Loucy (cell line): ENCODE measurements at regions not wholly inside any gene's neighbourhood (a gene's known extent, or its start where the extent isn't known, plus 50 kb on each side); places are given as distances from the start of the nearest gene placed in this dataset.

Experiments
- H2AFZ ChIP-seq: fragments of 200-600 bp; sonication (generic); 2 replicates; pipeline ENCODE4 v1.6.0; 2016; ENCODE audit warnings: antibody characterized with exemption, mild to moderate bottlenecking, low read length, moderate library complexity
- H3F3A ChIP-seq: fragments of 200-600 bp; 2 replicates; pipeline ENCODE4 v1.6.0; 2016; ENCODE audit warnings: antibody characterized with exemption, low read depth, mild to moderate bottlenecking
- H3K27me3 ChIP-seq: fragments of 200-600 bp; sonication (generic); 2 replicates; pipeline ENCODE4 v1.6.1; 2014; ENCODE audit warnings: low read length, mild to moderate bottlenecking; ENCODE audit not compliant: insufficient read depth, poor library complexity, severe bottlenecking
- H3K36me3 ChIP-seq: fragments of 200-600 bp; sonication (generic); 2 replicates; pipeline ENCODE4 v1.6.1; 2016; ENCODE audit warnings: low read length; ENCODE audit not compliant: insufficient read depth
- H3K4me1 ChIP-seq: fragments of 200-600 bp; sonication (generic); 2 replicates; pipeline ENCODE4 v1.5.1; 2014; ENCODE audit warnings: low read length, mild to moderate bottlenecking; ENCODE audit not compliant: insufficient read depth, poor library complexity, severe bottlenecking
- H3K4me2 ChIP-seq: fragments of 200-600 bp; sonication (generic); 2 replicates; pipeline ENCODE4 v1.6.0; 2014; ENCODE audit warnings: antibody characterized with exemption, low read length, low read depth, mild to moderate bottlenecking; ENCODE audit not compliant: poor library complexity, severe bottlenecking
- H3K4me3 ChIP-seq: fragments of 200-600 bp; sonication (generic); 2 replicates; pipeline ENCODE4 v1.5.1; 2014; ENCODE audit warnings: low read length, mild to moderate bottlenecking, mixed read lengths; ENCODE audit not compliant: poor library complexity, severe bottlenecking
- H3K79me2 ChIP-seq: fragments of 200-600 bp; sonication (generic); 2 replicates; pipeline ENCODE4 v1.6.1; 2014; ENCODE audit warnings: low read length; ENCODE audit not compliant: insufficient read depth
- H3K9ac ChIP-seq: fragments of 200-600 bp; sonication (generic); 2 replicates; pipeline ENCODE4 v1.6.0; 2014; ENCODE audit warnings: mild to moderate bottlenecking, low read depth, low read length, moderate library complexity; ENCODE audit not compliant: poor library complexity, severe bottlenecking
- H3K9me2 ChIP-seq: fragments of 200-600 bp; sonication (generic); replicated peaks from 2 replicates; pipeline ENCODE4 v1.6.1; 2016; ENCODE audit warnings: low read depth, low read length, mixed read lengths
- H3K9me3 ChIP-seq: fragments of 200-600 bp; sonication (generic); 2 replicates; pipeline ENCODE4 v1.6.1; 2014; ENCODE audit warnings: mild to moderate bottlenecking, antibody characterized with exemption, low read length, low read depth; ENCODE audit not compliant: insufficient read depth
- H4K20me1 ChIP-seq: fragments of 200-600 bp; sonication (generic); 2 replicates; pipeline ENCODE4 v1.6.0; 2014; ENCODE audit warnings: antibody characterized with exemption, low read length, mild to moderate bottlenecking; ENCODE audit not compliant: insufficient read depth, poor library complexity, severe bottlenecking
- CTCF ChIP-seq: fragments of 200-600 bp; sonication (generic); conservative IDR thresholded peaks from 2 replicates; pipeline ENCODE4 v1.5.1; 2014; ENCODE audit warnings: mild to moderate bottlenecking, antibody characterized with exemption, low read length
- EZH2phosphoT487 ChIP-seq: fragments of 200-600 bp; IDR thresholded peaks from 2 replicates; pipeline ENCODE4 v1.6.1; 2018; ENCODE audit warnings: antibody characterized with exemption, mild to moderate bottlenecking, moderate library complexity, borderline replicate concordance

GRCh38 chr20:12199703-12200102, 282.0 kb downstream of the BTBD3 start:
- no peaks in the 10 kb centered on the region for H3K27me3 ChIP-seq
- no peak overlapping the region for H3K4me3 ChIP-seq
- no peaks in the 10 kb centered on the region for H4K20me1 ChIP-seq
- no peaks in the 10 kb centered on the region for H3K9me3 ChIP-seq
- no peak overlapping the region for H3K9ac ChIP-seq
- no peaks in the 10 kb centered on the region for H3K79me2 ChIP-seq
- no peak overlapping the region for H2AFZ ChIP-seq
- no peaks in the 10 kb centered on the region for H3K9me2 ChIP-seq
- no peak overlapping the region for H3K4me2 ChIP-seq
- H3K36me3 ChIP-seq, result no peaks in the 10 kb centered on the region
- H3K4me1 ChIP-seq, result no peaks in the 10 kb centered on the region
- TF ChIP-seq EZH2phosphoT487, result no peak
- TF ChIP-seq CTCF, result no peak
- no peaks in the 10 kb centered on the region for H3F3A ChIP-seq

GRCh38 chr20:12201289-12201991, 283.7 kb downstream of the BTBD3 start:
- Histone ChIP-seq H3F3A (no peaks in the 10 kb centered on the region), H4K20me1 (no peaks in the 10 kb centered on the region), H3K36me3 (no peaks in the 10 kb centered on the region), H3K4me1 (no peaks in the 10 kb centered on the region), H3K9me2 (no peaks in the 10 kb centered on the region), H3K79me2 (no peaks in the 10 kb centered on the region), H3K27me3 (no peaks in the 10 kb centered on the region), H2AFZ (no peak overlapping the region), H3K9ac (no peak overlapping the region), H3K9me3 (no peaks in the 10 kb centered on the region), H3K4me2 (no peak overlapping the region), H3K4me3 (no peak overlapping the region)
- no peak for TF ChIP-seq EZH2phosphoT487
- no peak for TF ChIP-seq CTCF

GRCh38 chr20:12203399-12203798, 285.7 kb downstream of the BTBD3 start:
- TF ChIP-seq EZH2phosphoT487 (no peak), CTCF (no peak)
- no peaks in the 10 kb centered on the region for H3K9me3 ChIP-seq
- no peaks in the 10 kb centered on the region for H3F3A ChIP-seq
- H2AFZ ChIP-seq, result no peak overlapping the region
- no peaks in the 10 kb centered on the region for H3K4me1 ChIP-seq
- H3K36me3 ChIP-seq, result no peaks in the 10 kb centered on the region
- no peaks in the 10 kb centered on the region for H3K27me3 ChIP-seq
- H3K79me2 ChIP-seq, result no peaks in the 10 kb centered on the region
- no peaks in the 10 kb centered on the region for H3K9me2 ChIP-seq
- H3K4me3 ChIP-seq, result no peak overlapping the region
- no peak overlapping the region for H3K9ac ChIP-seq
- no peaks in the 10 kb centered on the region for H4K20me1 ChIP-seq
- H3K4me2 ChIP-seq, result no peak overlapping the region
